Endothelial cell of umbilical vein (primary cell): ENCODE measurements at regions not wholly inside any gene's neighbourhood (a gene's known extent, or its start where the extent isn't known, plus 50 kb on each side); places are given as distances from the start of the nearest gene placed in this dataset.

ENCODE experiments used
- EZH2 ChIP-seq: IDR thresholded peaks from 2 replicates; pipeline ENCODE4 v1.6.1; 2012; ENCODE audit warnings: borderline replicate concordance, low read depth, mild to moderate bottlenecking, moderate library complexity, low read length, inconsistent platforms; ENCODE audit not compliant: severe bottlenecking
- FOS ChIP-seq: IDR thresholded peaks from 2 replicates; pipeline ENCODE4 v1.6.1; 2011; ENCODE audit warnings: mild to moderate bottlenecking, low read length, moderate library complexity, borderline replicate concordance; ENCODE audit not compliant: insufficient read depth
- MYC ChIP-seq: IDR thresholded peaks from one replicate; pipeline ENCODE4 v1.6.1; 2011; ENCODE audit warnings: mild to moderate bottlenecking, low read depth, low read length
- POLR2A ChIP-seq: IDR thresholded peaks from 2 replicates; pipeline ENCODE4 v1.6.1; 2012; ENCODE audit warnings: low read depth, mild to moderate bottlenecking, control low read depth, low read length
- POLR2AphosphoS5 ChIP-seq: IDR thresholded peaks from 2 replicates; pipeline ENCODE4 v1.6.1; 2012; ENCODE audit warnings: low read depth, mild to moderate bottlenecking, control low read depth, low read length, moderate library complexity; ENCODE audit not compliant: insufficient read depth
- TF ChIP-seq, protein P1 (sequence below), 2 donors: IDR thresholded peaks; 1 replicate in 1 of 2; 2 replicates in 1 of 2; pipeline ENCODE4 v1.5.1; 2011; ENCODE audit warnings: low read length in 2 of 2, mild to moderate bottlenecking in 2 of 2, moderate library complexity in 2 of 2, control low read depth in 1 of 2, inconsistent platforms in 1 of 2, low read depth in 1 of 2; ENCODE audit not compliant: insufficient read depth in 1 of 2; ENCODE audit errors: extremely low read depth in 1 of 2
- TF ChIP-seq, protein P2 (sequence below): IDR thresholded peaks from 2 replicates; pipeline ENCODE4 v1.6.1; 2011; ENCODE audit not compliant: insufficient read depth, insufficient read length

DNA sequence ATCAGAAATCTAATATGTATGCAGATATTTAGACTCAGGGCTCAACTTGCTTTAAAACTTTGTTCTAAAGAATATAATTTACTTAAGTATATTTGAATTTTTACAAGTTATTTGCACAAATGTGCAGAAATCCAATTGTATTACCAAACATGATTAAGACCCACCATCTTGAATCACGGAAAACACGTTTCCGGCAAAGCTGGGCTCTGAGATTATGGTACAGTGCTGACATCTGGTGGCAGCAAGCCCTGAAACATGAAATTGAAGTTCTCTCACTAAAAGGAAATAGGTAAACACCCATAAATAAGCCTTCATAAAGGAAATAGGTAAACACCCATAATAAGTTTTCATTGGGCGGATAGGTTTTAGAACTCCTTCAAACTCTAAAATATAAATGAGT is 98.3 kb upstream of the MAOA start:
- TF ChIP-seq POLR2A (no peak), EZH2 (no peak), POLR2AphosphoS5 (no peak), MYC (no peak), FOS (no peak)
- TF ChIP-seq, protein P1, sequence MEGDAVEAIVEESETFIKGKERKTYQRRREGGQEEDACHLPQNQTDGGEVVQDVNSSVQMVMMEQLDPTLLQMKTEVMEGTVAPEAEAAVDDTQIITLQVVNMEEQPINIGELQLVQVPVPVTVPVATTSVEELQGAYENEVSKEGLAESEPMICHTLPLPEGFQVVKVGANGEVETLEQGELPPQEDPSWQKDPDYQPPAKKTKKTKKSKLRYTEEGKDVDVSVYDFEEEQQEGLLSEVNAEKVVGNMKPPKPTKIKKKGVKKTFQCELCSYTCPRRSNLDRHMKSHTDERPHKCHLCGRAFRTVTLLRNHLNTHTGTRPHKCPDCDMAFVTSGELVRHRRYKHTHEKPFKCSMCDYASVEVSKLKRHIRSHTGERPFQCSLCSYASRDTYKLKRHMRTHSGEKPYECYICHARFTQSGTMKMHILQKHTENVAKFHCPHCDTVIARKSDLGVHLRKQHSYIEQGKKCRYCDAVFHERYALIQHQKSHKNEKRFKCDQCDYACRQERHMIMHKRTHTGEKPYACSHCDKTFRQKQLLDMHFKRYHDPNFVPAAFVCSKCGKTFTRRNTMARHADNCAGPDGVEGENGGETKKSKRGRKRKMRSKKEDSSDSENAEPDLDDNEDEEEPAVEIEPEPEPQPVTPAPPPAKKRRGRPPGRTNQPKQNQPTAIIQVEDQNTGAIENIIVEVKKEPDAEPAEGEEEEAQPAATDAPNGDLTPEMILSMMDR (IDR thresholded peaks at IDR 0.05; ENCODE audit: extremely low read depth in 1 of 2, insufficient read depth in 1 of 2, low read depth in 1 of 2, low read length in 2 of 2), result peak; percentile 29 to 55
- TF ChIP-seq, protein P2, sequence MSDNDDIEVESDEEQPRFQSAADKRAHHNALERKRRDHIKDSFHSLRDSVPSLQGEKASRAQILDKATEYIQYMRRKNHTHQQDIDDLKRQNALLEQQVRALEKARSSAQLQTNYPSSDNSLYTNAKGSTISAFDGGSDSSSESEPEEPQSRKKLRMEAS, result no peak
